ENCODE measurements at regions not wholly inside any gene's neighbourhood (a gene's known extent, or its start where the extent isn't known, plus 50 kb on each side); places are given as distances from the start of the nearest gene placed in this dataset.
"Not testable (repeated sequence)": the region's sequence is repeated elsewhere in the genome, so short reads cannot be mapped to it uniquely, and the experiment has no call there.

DNA sequence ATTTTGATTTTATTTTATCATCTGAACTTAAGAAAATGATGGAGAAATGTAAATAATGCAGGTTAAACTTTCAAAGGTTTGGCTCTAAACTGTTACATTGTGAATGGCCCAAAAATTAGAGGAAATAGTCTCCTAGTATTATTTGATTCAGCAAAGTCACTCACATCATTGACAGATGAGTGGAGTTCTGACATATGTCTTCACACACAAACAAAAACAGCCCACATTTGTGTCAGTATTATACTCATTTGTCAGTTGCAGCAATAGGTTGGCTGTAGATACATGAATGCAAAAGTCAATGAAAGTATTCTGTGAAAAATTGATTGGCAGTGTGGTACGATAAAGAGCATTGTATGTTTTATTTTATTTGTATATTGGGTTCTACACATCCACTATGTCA lies 108.8 kb upstream of the BMPER start:
- Histone ChIP-seq H3K36me3 (ENCODE audit: control insufficient read depth, insufficient read depth, low read length) (no peaks in the 10 kb centered on the region), H3K27ac (no peak overlapping the region), H3K4me2 (ENCODE audit: low read length) (no peak overlapping the region), H3K79me2 (no peaks in the 10 kb centered on the region), H3K9ac (no peak overlapping the region), H3K4me3 (ENCODE audit: low read depth, low read length) (no peak overlapping the region), H3K27me3 (ENCODE audit: control insufficient read depth, insufficient read depth, low read length) (no peaks in the 10 kb centered on the region), H3K4me1 (no peaks in the 10 kb centered on the region), H3K9me3 (ENCODE audit: control insufficient read depth, low read length) (no peaks in the 10 kb centered on the region), H2AFZ (no peak overlapping the region)
- TF ChIP-seq, protein P1, sequence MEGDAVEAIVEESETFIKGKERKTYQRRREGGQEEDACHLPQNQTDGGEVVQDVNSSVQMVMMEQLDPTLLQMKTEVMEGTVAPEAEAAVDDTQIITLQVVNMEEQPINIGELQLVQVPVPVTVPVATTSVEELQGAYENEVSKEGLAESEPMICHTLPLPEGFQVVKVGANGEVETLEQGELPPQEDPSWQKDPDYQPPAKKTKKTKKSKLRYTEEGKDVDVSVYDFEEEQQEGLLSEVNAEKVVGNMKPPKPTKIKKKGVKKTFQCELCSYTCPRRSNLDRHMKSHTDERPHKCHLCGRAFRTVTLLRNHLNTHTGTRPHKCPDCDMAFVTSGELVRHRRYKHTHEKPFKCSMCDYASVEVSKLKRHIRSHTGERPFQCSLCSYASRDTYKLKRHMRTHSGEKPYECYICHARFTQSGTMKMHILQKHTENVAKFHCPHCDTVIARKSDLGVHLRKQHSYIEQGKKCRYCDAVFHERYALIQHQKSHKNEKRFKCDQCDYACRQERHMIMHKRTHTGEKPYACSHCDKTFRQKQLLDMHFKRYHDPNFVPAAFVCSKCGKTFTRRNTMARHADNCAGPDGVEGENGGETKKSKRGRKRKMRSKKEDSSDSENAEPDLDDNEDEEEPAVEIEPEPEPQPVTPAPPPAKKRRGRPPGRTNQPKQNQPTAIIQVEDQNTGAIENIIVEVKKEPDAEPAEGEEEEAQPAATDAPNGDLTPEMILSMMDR (IDR thresholded peaks at IDR 0.05): no peak

DNA sequence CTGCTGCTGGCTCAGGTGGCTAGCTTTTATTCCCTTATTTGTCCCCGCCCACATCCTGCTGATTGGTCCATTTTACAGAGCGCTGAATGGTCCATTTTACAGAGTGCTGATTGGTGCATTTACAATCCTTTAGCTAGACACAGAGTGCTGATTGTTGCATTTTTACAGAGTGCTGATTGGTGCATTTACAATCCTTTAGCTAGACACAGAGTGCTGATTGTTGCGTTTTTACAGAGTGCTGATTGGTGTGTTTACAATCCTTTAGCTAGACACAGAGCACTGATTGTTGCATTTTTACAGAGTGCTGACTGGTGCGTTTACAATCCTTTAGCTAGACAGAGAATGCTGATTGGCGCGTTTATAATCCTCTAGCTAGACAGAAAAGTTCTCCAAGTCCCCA lies 107.8 kb upstream of the BMPER start:
- not testable (repeated sequence) for H3K4me3 ChIP-seq (ENCODE audit: low read depth, low read length); H3K4me1 ChIP-seq; H3K9me3 ChIP-seq (ENCODE audit: control insufficient read depth, low read length); H3K27me3 ChIP-seq (ENCODE audit: control insufficient read depth, insufficient read depth, low read length); H3K27ac ChIP-seq; H3K9ac ChIP-seq; H2AFZ ChIP-seq; H3K4me2 ChIP-seq (ENCODE audit: low read length); H3K36me3 ChIP-seq (ENCODE audit: control insufficient read depth, insufficient read depth, low read length); H3K79me2 ChIP-seq

DNA sequence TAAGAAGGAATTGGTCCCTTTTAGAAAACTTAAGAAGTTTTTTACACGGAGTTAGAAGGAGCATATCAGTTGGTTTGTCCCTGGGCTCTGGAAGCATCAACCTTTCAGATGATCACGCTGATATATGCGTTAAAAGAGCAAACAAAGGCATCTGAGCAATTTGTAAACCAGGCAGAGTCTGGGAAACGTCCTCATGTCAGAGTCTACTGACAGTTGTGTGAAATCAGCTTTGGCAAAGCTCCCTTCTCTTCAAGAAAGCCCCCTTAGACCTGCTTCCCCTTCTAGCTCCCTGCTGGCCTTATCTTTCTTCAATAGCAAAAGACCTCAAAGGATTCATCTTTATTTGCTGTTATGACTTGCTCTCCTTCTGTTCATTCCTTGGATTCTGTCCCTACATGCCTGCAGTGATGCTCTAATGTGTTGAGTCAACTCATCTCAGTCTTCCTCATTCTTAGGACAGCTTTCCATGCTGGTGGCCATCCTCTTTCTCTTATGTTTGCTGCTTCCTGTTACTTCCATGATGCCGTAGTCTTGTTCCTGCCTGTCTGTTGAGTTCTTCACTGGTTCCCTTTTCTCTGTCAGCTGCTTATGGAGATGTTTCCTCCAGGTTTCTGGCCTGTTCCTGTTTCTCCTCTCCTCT lies 106.5 kb upstream of the BMPER start:
- TF ChIP-seq, protein P1 (IDR thresholded peaks at IDR 0.05): no peak
- H3K79me2 ChIP-seq: no peaks in the 10 kb centered on the region
- no peaks in the 10 kb centered on the region for H3K27me3 ChIP-seq (ENCODE audit: control insufficient read depth, insufficient read depth, low read length)
- H3K4me3 ChIP-seq (ENCODE audit: low read depth, low read length): no peak overlapping the region
- H3K36me3 ChIP-seq (ENCODE audit: control insufficient read depth, insufficient read depth, low read length): no peaks in the 10 kb centered on the region
- H3K4me2 ChIP-seq (ENCODE audit: low read length): no peak overlapping the region
- no peak overlapping the region for H3K27ac ChIP-seq
- H3K9ac ChIP-seq: no peak overlapping the region
- H3K9me3 ChIP-seq (ENCODE audit: control insufficient read depth, low read length): no peaks in the 10 kb centered on the region
- H3K4me1 ChIP-seq: no peaks in the 10 kb centered on the region
- H2AFZ ChIP-seq: no peak overlapping the region

DNA sequence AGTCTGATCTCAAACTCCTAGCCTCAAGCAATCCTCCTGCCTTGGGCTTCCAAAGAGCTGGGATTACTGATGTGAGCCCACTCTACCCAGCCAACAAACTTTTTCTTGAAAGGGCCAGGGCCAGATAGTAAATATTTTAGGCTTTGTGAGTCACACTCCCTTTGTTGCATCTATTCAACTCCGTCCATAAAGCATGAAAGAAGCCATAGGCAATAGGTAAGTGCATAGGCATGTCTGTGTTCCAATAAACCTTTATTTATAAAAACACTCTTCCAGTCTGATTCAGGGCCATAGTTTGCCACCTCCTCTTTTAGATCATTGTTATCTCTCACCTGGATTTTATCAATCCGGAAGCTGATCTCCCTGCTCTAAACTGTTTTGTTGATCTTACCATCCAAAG lies 105.6 kb upstream of the BMPER start:
- Histone ChIP-seq H3K27ac (no peak overlapping the region), H3K4me2 (ENCODE audit: low read length) (no peak overlapping the region), H3K9ac (no peak overlapping the region), H3K9me3 (ENCODE audit: control insufficient read depth, low read length) (no peaks in the 10 kb centered on the region), H3K36me3 (ENCODE audit: control insufficient read depth, insufficient read depth, low read length) (no peaks in the 10 kb centered on the region), H3K79me2 (no peaks in the 10 kb centered on the region), H3K27me3 (ENCODE audit: control insufficient read depth, insufficient read depth, low read length) (no peaks in the 10 kb centered on the region), H3K4me1 (no peaks in the 10 kb centered on the region), H2AFZ (no peak overlapping the region), H3K4me3 (ENCODE audit: low read depth, low read length) (no peak overlapping the region)
- TF ChIP-seq, protein P1 (IDR thresholded peaks at IDR 0.05): no peak

DNA sequence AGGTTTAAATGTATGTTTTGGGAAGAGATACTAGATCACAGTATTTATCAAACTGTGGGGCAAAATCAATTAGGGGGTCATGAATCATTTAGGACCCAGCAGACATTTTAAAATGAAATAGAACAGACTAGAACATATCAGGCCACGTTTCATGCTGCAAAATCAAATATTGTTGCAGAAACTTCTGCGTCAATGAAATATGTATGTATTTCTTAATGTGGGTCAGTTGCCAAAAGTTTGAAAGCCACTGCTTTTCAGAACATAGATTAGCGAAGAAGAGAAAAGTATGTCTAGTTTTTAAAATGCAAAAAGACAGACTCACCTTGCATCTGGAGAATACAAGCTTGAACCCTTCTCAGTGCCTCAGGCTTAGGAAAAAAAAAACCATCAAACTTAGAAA lies 102.7 kb upstream of the BMPER start:
- H3K4me1 ChIP-seq: no peaks in the 10 kb centered on the region
- no peaks in the 10 kb centered on the region for H3K36me3 ChIP-seq (ENCODE audit: control insufficient read depth, insufficient read depth, low read length)
- H3K9ac ChIP-seq: no peak overlapping the region
- no peaks in the 10 kb centered on the region for H3K9me3 ChIP-seq (ENCODE audit: control insufficient read depth, low read length)
- H3K79me2 ChIP-seq: no peaks in the 10 kb centered on the region
- H3K4me3 ChIP-seq (ENCODE audit: low read depth, low read length): no peak overlapping the region
- H3K4me2 ChIP-seq (ENCODE audit: low read length): no peak overlapping the region
- no peak overlapping the region for H3K27ac ChIP-seq
- H2AFZ ChIP-seq: no peak overlapping the region
- TF ChIP-seq, protein P1 (IDR thresholded peaks at IDR 0.05): no peak
- H3K27me3 ChIP-seq (ENCODE audit: control insufficient read depth, insufficient read depth, low read length): no peaks in the 10 kb centered on the region

Measured in parathyroid adenoma (tissue), 2 donors.